ENCODE measurements at regions not wholly inside any gene's neighbourhood (a gene's known extent, or its start where the extent isn't known, plus 50 kb on each side); places are given as distances from the start of the nearest gene placed in this dataset.

- DNase-seq, result no peak
Measured at GRCh38 chr18:73852789-73853549, 294.7 kb downstream of the FBXO15 start.

- DNase-seq, result no peak
Measured at GRCh38 chr18:73850782-73851181, 296.9 kb downstream of the FBXO15 start.

GRCh38 chr18:73848656-73849055 lies 299.0 kb downstream of the FBXO15 start:
- DNase-seq, result no peak

- no peak for DNase-seq
Measured at GRCh38 chr18:73843455-73843854, 304.2 kb downstream of the FBXO15 start.

GRCh38 chr18:73842795-73843394 lies 304.7 kb downstream of the FBXO15 start:
- DNase-seq, result peak in 1 of 2 donors; percentile 23

GRCh38 chr18:73841661-73842060 lies 306.0 kb downstream of the FBXO15 start:
- DNase-seq, result no peak

GRCh38 chr18:73840319-73840945 lies 307.2 kb downstream of the FBXO15 start:
- no peak for DNase-seq

GRCh38 chr18:73839441-73839840 lies 308.2 kb downstream of the FBXO15 start:
- DNase-seq, result no peak

GRCh38 chr18:73838107-73838506 lies 309.5 kb downstream of the FBXO15 start:
- no peak for DNase-seq

GRCh38 chr18:73835656-73836364 lies 311.8 kb downstream of the FBXO15 start:
- DNase-seq, result no peak

- no peak for DNase-seq
Measured at GRCh38 chr18:73835039-73835438, 312.6 kb downstream of the FBXO15 start.

GRCh38 chr18:73831688-73832087 lies 315.9 kb downstream of the FBXO15 start:
- no peak for DNase-seq

GRCh38 chr18:73829146-73829545 lies 318.5 kb downstream of the FBXO15 start:
- DNase-seq, result no peak

- DNase-seq, result no peak
Measured at GRCh38 chr18:73827801-73828200, 319.8 kb downstream of the FBXO15 start.

- no peak for DNase-seq
Measured at GRCh38 chr18:73826098-73826497, 321.5 kb downstream of the FBXO15 start.

GRCh38 chr18:73824671-73825070 lies 323.0 kb downstream of the FBXO15 start:
- DNase-seq, result no peak

- DNase-seq, result no peak
Measured at GRCh38 chr18:73812423-73812822, 335.2 kb downstream of the FBXO15 start.

GRCh38 chr18:73807551-73808192 lies 340.0 kb downstream of the FBXO15 start:
- no peak for DNase-seq

- no peak for DNase-seq
Measured at GRCh38 chr18:73805991-73806390, 341.6 kb downstream of the FBXO15 start.

- no peak for DNase-seq
Measured at GRCh38 chr18:73797419-73797818, 350.2 kb downstream of the FBXO15 start.

GRCh38 chr18:73793386-73793785 lies 354.2 kb downstream of the FBXO15 start:
- no peak for DNase-seq

GRCh38 chr18:73791081-73791480 lies 356.6 kb downstream of the FBXO15 start:
- DNase-seq, result no peak
